GM10266 (cell line): ENCODE measurements at regions not wholly inside any gene's neighbourhood (a gene's known extent, or its start where the extent isn't known, plus 50 kb on each side); places are given as distances from the start of the nearest gene placed in this dataset.

Source experiments
- DNase-seq: peaks from one replicate; pipeline ENCODE4 v3.0.0; 2012; ENCODE audit errors: extremely low spot score
- TF ChIP-seq, protein P1 (sequence below): IDR thresholded peaks from 2 replicates; pipeline ENCODE4 v1.5.1; 2012; ENCODE audit warnings: mild to moderate bottlenecking, low read depth; ENCODE audit not compliant: control insufficient read depth, insufficient read depth; ENCODE audit errors: missing control alignments

DNA sequence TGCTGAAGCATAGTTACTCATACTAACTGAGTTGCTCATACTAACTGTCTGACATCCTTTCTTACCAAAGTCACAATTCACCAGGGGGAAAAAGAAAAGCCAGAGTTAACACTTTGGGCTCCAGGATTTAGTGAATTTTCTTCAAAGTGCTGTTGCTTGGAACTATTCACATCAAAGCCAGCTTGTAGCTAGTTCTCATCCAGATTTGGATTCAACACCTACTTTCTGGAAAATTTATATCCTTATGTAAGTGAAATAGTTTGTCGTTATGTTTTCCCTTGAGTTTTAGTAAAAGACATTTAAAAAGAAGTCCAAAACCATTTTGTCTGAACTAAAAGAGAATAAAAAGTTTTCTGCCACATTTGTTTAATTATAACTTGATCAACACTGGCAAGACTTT is 264.6 kb downstream of the BRINP2 start:
- DNase-seq: no peak
- TF ChIP-seq, protein P1, sequence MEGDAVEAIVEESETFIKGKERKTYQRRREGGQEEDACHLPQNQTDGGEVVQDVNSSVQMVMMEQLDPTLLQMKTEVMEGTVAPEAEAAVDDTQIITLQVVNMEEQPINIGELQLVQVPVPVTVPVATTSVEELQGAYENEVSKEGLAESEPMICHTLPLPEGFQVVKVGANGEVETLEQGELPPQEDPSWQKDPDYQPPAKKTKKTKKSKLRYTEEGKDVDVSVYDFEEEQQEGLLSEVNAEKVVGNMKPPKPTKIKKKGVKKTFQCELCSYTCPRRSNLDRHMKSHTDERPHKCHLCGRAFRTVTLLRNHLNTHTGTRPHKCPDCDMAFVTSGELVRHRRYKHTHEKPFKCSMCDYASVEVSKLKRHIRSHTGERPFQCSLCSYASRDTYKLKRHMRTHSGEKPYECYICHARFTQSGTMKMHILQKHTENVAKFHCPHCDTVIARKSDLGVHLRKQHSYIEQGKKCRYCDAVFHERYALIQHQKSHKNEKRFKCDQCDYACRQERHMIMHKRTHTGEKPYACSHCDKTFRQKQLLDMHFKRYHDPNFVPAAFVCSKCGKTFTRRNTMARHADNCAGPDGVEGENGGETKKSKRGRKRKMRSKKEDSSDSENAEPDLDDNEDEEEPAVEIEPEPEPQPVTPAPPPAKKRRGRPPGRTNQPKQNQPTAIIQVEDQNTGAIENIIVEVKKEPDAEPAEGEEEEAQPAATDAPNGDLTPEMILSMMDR: no peak

DNA sequence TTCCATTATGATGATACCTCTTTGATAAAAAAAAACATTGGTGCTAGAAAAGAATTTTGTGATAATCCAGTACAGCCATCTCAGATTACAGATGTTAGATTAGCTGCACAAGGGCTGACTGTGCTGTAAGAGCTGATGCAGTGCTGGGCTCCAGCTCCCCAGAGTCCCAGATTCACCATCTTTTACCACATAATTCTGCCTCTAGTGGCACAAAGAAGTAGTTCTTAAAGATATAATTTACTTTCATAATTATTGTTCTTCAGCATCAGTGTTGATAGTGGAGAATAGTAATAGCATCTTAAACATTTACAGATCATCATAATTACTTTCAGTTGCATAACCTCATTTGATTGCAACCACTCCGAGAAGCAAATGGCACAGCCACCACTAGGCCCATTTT is 262.1 kb downstream of the BRINP2 start:
- DNase-seq: no peak
- TF ChIP-seq, protein P1: no peak

DNA sequence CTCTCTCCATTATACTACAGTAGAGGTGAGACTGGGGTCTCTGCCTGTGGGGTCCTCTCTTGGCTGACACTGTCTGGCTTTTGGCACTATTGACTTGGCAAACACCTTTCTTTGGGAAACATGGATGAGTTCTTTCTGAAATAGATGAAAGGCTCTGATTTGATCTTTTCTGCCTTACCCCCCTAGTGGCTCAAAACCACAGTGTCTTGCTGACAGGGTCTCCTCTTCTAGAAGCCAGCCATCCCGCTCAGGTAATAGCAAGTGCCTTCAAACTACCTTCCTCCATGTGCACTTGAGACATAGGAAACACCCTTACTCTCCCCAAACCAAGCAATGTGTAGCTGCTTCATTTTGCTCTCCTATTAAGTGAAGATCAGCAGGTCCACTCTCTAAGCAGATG is 260.4 kb downstream of the BRINP2 start:
- TF ChIP-seq, protein P1: no peak
- no peak for DNase-seq

DNA sequence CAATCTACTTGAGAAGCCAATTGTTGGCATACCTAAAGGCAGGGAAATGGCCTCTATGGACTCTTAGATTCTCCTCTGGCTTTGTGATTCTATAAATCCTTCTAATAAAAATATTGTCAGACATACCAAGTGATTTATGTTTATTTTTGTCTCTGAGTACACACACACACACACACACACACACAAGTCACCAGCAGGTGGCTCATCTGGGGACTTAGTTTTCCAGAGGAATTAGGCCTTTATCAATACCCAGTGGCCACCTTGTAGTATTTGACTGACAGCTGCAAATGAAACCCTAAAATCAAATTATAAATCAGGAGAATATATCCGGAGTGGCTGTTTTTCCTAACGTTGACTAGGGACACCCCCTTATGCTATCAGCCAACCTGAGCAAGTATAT is 258.5 kb downstream of the BRINP2 start:
- DNase-seq: no peak
- TF ChIP-seq, protein P1: no peak

DNA sequence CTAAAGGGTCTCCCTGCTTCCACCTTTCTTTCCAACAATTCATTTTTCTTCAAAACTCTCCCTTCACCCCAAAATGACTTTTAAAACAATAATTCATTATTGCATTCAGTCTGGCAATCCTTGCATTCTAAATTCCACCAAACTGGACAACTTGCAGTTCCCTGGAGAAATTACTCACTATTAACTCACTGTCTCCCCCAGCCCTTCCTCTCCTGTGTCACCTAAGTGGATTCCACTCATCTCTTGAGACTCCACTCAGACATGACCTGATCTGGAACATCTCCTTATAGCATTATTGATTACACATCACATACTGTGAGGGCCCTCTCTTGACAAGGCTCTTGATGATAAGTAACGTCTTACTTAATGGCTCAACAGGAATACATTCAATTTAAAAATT is 257.1 kb downstream of the BRINP2 start:
- TF ChIP-seq, protein P1: no peak
- DNase-seq: no peak

DNA sequence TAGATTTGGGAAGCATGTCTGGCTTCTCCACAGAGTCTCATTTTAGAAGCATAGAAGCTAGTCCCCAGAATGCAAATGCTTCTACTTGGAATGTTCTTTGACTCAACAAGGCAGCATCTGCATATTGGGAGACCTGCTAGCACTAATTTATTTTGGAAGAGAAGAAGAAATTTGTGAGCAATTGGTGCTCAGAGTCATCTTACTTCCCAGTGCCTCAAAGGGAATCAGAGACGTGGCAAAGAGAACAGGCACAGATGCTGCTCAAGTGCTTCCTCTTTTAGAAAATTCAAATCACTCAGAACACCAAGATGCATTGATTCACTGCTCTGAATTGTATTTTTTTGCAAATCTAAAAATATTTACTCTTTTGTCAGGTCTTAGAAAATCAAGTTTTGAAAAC is 255.7 kb downstream of the BRINP2 start:
- no peak for DNase-seq
- TF ChIP-seq, protein P1: no peak

DNA sequence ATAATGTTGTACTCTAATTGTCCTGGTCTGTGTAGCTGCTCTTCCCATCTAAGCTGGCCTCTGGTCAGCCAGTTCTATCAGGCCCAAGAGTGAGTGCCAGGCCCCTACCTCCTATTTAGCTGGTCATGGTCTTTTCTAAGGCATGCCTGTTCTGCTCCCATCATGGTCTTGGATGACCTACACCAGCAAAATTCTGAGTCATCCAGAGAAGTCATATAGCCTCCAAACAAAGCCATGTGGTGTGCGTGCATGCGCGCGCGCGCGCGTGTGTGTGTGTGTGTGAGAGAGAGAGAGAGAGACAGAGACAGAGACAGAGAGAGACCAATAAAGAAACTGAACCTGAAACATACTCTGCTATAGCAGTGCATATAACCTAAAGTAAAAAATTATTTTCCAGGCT is 254.4 kb downstream of the BRINP2 start:
- TF ChIP-seq, protein P1: no peak
- DNase-seq: no peak
